Heart right ventricle (tissue), 16 donors: ENCODE measurements at regions not wholly inside any gene's neighbourhood (a gene's known extent, or its start where the extent isn't known, plus 50 kb on each side); places are given as distances from the start of the nearest gene placed in this dataset.

ENCODE experiments used
- ATAC-seq, 8 donors: fragments of 200-7000 bp; cut with Tn5 transposase; one replicate each; pipeline ENCODE4 v1.9.1; 2020; ENCODE audit warnings: mild to moderate bottlenecking in 8 of 8, moderate library complexity in 8 of 8, moderate number of reproducible peaks in 1 of 8
- DNase-seq, 2 donors: peaks; one replicate each; pipeline ENCODE4 v3.0.0-alpha.2; 2020
- H3K27ac ChIP-seq, 10 donors: fragments of 200-600 bp; sonication (generic) in 2 of 10; one replicate each; pipeline versions ENCODE4 v1.5.0 to v1.8.0; 2020 to 2022; ENCODE audit warnings: mild to moderate bottlenecking in 3 of 10
- H3K27me3 ChIP-seq, 7 donors: fragments of 200-600 bp; one replicate each; pipeline ENCODE4 v1.8.0; 2021 to 2022; ENCODE audit warnings: mild to moderate bottlenecking in 2 of 7
- H3K36me3 ChIP-seq, 9 donors: fragments of 200-600 bp; sonication (generic) in 1 of 9; one replicate each; pipeline versions ENCODE4 v1.5.0 to v1.8.0; 2020 to 2022; ENCODE audit warnings: mild to moderate bottlenecking in 2 of 9
- H3K4me1 ChIP-seq, 9 donors: fragments of 200-600 bp; sonication (generic) in 1 of 9; one replicate each; pipeline versions ENCODE4 v1.5.0 to v1.8.0; 2020 to 2022; ENCODE audit warnings: mild to moderate bottlenecking in 4 of 9
- H3K4me3 ChIP-seq, 10 donors: fragments of 200-600 bp; sonication (generic) in 2 of 10; one replicate each; pipeline versions ENCODE4 v1.5.0 to v1.8.0; 2020 to 2022; ENCODE audit warnings: mild to moderate bottlenecking in 7 of 10, moderate library complexity in 2 of 10
- H3K9me3 ChIP-seq, 11 donors: fragments of 200-600 bp in 10 of 11; sonication (generic) in 2 of 11; one replicate each; pipeline versions ENCODE4 v1.5.0 to v1.8.0; 2013 to 2022; ENCODE audit warnings: mild to moderate bottlenecking in 2 of 11, control low read depth in 1 of 11, moderate library complexity in 1 of 11
- CTCF ChIP-seq, 9 donors: fragments of 200-600 bp; sonication (generic) in 2 of 9; IDR thresholded peaks; one replicate each; pipeline versions ENCODE4 v1.5.0 to v1.8.0; 2021 to 2022; ENCODE audit warnings: antibody characterized with exemption in 9 of 9, mild to moderate bottlenecking in 5 of 9, moderate library complexity in 1 of 9
- WGBS, 2 donors: extraction: QIAGEN DNeasy Blood & Tissue Kit; methylation state at CpG; one replicate each; pipeline ENCODE4 v1.1.7; 2013; ENCODE audit warnings: inconsistent platforms in 1 of 2; 5-methylcytosine and 5-hydroxymethylcytosine counted together
- intact Hi-C, 10 donors: fragments of 100-400 bp; cut with DNase I; formaldehyde crosslinking; loops; one replicate each; pipeline versions ENCODE4 v1.11.1 to v1.14.2; 2022
- donor health status: Arrhythmogenic right ventricular cardiomyopathy.
- donor health status: ischemic (EF 13 %, LVEDD 7.1; RV severe dilation, severe dysfunction).
- donor health status: healthy with polysubstance abuse.
- donor health status: DM: no; HTN: yes; CAD: no.
- donor health status: DM: no; HTN: no; CAD: no.
- donor health status: ischemic (EF 25% LVEDD 6.9; RV normal size, moderate dysfunction).
- donor health status: ischemic (EF 25% LVEDD 5.7; RV mildly dilated, moderate dysfunction).
- donor health status: healthy.
- donor health status: DM: yes; HTN: yes; CAD: no.
- donor health status: Ischemic cardiomyopathy.
- donor health status: ischemic (EF 35%, LVEDD 5.7; RV mildly dilated, moderate dysfunction).
- donor health status: nonischemic (EF 11% LVEDD 7.7; RV severe dilation, severe dysfunction).
- donor health status: DM: yes; HTN: yes; CAD: no.
- donor health status: PGD.
- donor health status: ischemic (EF 29% LVEDD 5.4; RV normal size, mild dysfunction).
- donor health status: nonischemic (EF 23%, LVEDD 6.1; RV moderate dilation, normal function).

DNA sequence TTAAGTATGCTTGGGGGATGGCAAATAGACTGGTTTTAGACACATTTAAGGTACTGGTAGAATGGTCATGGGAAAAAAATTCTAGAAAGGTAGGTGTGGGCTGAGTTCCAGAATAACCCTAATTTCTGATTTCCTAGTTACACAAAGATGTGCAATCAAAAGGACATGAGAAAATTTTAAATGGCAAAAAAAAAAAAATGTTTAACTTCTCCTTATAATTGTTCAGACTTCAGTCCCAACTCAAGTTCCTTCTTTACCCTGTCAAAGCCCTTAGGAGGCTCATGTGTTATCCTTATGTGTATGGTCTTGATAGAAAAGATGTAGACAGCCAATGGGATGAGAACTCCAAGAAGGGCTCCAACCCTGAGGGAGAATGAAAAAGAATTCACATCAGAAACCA, 153.3 kb upstream of the PLEKHG7 start:
- ATAC-seq (no peak), DNase-seq (no peak)
- Histone ChIP-seq H3K27ac (no peak overlapping the region), H3K4me1 (peaks cover 7 to 38% (median 25%) of the 10 kb centered on the region in 9 donors), H3K9me3 (no peaks in the 10 kb centered on the region), H3K27me3 (no peaks in the 10 kb centered on the region), H3K4me3 (no peak overlapping the region), H3K36me3 (no peaks in the 10 kb centered on the region)
- intact Hi-C loops = no loop called here
- no peak for TF ChIP-seq CTCF (IDR thresholded peaks at IDR 0.05)

DNA sequence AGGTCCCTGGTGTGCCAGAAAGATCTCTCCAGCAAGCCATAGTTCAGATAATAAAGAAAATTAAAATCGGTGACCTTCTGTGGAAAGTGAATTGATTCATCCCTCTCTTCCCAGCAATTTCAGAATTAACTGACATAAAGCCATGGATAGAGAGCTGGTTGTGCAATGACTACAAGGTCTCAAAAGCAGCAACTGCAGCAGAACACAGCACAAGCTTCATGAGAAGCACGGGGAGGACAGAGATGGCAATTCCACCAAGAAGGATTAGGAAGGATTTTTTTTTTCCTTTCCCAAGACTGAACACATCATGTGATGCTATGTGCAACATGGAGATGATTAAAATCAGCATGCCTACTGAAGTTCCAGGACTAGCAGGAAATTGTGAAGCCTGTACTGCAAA, 154.9 kb upstream of the PLEKHG7 start:
- H3K9me3 ChIP-seq = no peaks in the 10 kb centered on the region
- H3K4me3 ChIP-seq = no peak overlapping the region
- no peak overlapping the region for H3K27ac ChIP-seq
- TF ChIP-seq CTCF (IDR thresholded peaks at IDR 0.05) = no peak
- H3K4me1 ChIP-seq = peaks cover 8 to 36% (median 25%) of the 10 kb centered on the region in 9 donors
- 77 to 87% methylated on average over 2 of the region's 2 CpGs for WGBS, 2 donors
- no peak for ATAC-seq
- no peaks in the 10 kb centered on the region for H3K27me3 ChIP-seq
- intact Hi-C loops = no loop called here
- H3K36me3 ChIP-seq = no peaks in the 10 kb centered on the region
- DNase-seq = no peak

DNA sequence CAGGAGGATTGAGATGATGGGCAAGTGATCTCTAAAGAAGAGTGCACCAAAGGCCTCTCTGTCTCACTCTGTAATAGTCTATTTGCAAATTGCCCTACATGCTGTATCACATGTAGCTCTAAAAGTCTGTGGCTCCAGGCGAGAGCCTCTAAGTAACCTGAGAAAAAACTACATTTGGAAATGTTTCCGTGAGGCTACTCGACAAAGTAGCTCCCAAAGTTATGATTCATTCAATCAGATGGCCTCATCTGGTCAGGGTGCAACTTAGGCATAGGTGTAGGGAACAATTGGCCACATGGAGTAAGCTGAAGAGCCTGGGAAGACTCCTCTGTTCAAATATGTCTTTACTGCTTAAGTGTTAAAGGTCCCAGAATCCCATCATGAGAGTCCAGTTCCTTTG, 155.4 kb upstream of the PLEKHG7 start:
- Histone ChIP-seq H3K9me3 (no peaks in the 10 kb centered on the region), H3K4me3 (no peak overlapping the region), H3K4me1 (peaks cover 6 to 31% (median 21%) of the 10 kb centered on the region in 9 donors), H3K36me3 (no peaks in the 10 kb centered on the region), H3K27me3 (no peaks in the 10 kb centered on the region), H3K27ac (no peak overlapping the region)
- 95% methylated on average over 3 of the region's 3 CpGs for WGBS, 2 donors
- no peak for DNase-seq
- intact Hi-C loops = no loop called here
- no peak for ATAC-seq
- TF ChIP-seq CTCF (IDR thresholded peaks at IDR 0.05) = no peak

GRCh38 chr12:92546635-92547348, 156.0 kb upstream of the PLEKHG7 start:
- 68 to 77% methylated on average over 2 of the region's 2 CpGs for WGBS, 2 donors
- intact Hi-C loops = no loop called here
- ATAC-seq = no peak
- H3K27me3 ChIP-seq = no peaks in the 10 kb centered on the region
- DNase-seq = no peak
- no peaks in the 10 kb centered on the region for H3K36me3 ChIP-seq
- peaks cover 4 to 25% (median 14%) of the 10 kb centered on the region in 9 donors for H3K4me1 ChIP-seq
- H3K27ac ChIP-seq = no peak overlapping the region
- no peak for TF ChIP-seq CTCF (IDR thresholded peaks at IDR 0.05)
- H3K4me3 ChIP-seq = no peak overlapping the region
- no peaks in the 10 kb centered on the region for H3K9me3 ChIP-seq
